Omental fat pad (tissue), 3 donors: ENCODE measurements at regions not wholly inside any gene's neighbourhood (a gene's known extent, or its start where the extent isn't known, plus 50 kb on each side); places are given as distances from the start of the nearest gene placed in this dataset.

ENCODE experiments used
- ATAC-seq: fragments of 150-250 bp; one replicate; pipeline ENCODE4 v1.9.1; 2016; ENCODE audit warnings: mild to moderate bottlenecking, moderate library complexity; ENCODE audit not compliant: low FRiP score
- DNase-seq: peaks from one replicate; pipeline ENCODE4 v3.0.0-alpha.2; 2019; ENCODE audit warnings: low spot score
- TF ChIP-seq, protein P1 (sequence below), 3 donors: fragments of 450-650 bp; IDR thresholded peaks; one replicate each; pipeline ENCODE4 v1.5.1; 2016 to 2017; ENCODE audit warnings: antibody characterized with exemption in 3 of 3, mild to moderate bottlenecking in 3 of 3, moderate library complexity in 2 of 3

DNA sequence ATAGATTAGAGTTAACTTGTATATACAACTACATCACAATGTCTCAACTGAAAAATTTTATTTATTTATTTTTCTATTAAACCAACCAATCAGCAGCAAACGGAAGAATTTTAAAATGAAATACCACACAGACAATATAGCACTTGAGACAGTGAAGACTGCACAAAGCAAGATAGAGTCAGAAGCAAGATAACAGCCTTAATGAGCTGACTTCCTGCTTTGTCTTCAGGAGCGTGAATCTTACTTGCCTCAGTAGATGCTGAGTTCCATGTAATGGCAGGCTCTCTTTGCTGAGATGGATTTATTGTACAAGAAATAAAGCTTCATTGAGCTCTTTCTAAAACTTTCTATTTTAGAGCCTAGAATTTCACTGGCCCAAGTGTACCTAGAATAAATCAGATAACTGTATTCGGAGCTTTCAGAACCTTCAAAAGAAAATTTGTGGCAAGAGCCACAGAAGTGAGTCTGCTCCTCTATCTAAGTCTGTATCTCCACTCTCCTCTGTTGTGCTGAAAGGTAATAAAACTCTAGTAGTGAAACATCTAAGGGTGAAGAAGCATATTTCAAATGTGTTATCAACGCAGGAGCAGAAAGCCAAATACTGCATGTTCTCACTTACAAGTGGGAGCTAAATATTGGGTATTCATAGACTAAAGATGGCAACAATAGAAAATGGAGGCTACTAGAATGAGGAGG, 83.3 kb upstream of the ANKRD55 start:
- no peak for DNase-seq
- ATAC-seq = no peak
- TF ChIP-seq, protein P1, sequence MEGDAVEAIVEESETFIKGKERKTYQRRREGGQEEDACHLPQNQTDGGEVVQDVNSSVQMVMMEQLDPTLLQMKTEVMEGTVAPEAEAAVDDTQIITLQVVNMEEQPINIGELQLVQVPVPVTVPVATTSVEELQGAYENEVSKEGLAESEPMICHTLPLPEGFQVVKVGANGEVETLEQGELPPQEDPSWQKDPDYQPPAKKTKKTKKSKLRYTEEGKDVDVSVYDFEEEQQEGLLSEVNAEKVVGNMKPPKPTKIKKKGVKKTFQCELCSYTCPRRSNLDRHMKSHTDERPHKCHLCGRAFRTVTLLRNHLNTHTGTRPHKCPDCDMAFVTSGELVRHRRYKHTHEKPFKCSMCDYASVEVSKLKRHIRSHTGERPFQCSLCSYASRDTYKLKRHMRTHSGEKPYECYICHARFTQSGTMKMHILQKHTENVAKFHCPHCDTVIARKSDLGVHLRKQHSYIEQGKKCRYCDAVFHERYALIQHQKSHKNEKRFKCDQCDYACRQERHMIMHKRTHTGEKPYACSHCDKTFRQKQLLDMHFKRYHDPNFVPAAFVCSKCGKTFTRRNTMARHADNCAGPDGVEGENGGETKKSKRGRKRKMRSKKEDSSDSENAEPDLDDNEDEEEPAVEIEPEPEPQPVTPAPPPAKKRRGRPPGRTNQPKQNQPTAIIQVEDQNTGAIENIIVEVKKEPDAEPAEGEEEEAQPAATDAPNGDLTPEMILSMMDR (IDR thresholded peaks at IDR 0.05) = no peak

DNA sequence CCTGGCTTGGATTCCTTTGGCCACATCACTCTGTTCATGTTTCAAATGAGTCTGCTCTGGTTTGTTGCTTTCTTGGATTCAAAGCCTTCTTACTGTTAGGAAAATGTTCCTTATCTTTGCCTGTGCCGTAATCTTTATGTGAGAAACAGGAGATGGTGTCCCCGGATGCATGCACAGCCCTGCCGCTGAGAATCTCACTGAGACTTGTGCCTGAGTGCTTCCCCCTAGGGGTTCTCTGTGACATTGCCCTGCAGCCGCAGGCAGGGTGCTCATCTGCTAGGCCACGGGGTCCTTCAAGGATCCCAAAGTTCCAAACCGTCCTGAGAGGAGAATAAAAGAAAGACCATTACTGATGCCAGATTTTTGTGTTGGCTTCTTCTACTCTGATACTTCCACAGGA, 81.4 kb upstream of the ANKRD55 start:
- no peak for ATAC-seq
- TF ChIP-seq, protein P1 (IDR thresholded peaks at IDR 0.05) = no peak
- no peak for DNase-seq

DNA sequence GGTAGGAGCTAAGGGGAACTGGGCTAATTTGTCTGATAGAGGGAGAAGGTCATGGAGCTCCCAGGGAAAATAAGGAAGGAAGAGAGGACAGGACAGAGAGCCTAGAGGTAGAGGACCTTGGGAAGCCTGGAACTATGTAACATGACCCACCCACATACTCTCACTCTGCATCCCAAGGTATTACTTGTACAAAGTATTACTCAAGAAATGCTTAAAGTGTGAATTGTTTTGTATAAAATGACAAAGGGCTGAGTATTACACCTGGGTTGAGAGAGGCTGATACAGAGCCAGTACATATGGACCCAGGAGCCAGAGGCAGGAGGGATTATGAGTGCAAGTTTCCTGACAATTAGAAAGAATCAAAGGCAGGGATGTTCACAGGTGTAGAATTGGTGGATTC, 80.5 kb upstream of the ANKRD55 start:
- no peak for ATAC-seq
- TF ChIP-seq, protein P1 (IDR thresholded peaks at IDR 0.05) = no peak
- DNase-seq = no peak

DNA sequence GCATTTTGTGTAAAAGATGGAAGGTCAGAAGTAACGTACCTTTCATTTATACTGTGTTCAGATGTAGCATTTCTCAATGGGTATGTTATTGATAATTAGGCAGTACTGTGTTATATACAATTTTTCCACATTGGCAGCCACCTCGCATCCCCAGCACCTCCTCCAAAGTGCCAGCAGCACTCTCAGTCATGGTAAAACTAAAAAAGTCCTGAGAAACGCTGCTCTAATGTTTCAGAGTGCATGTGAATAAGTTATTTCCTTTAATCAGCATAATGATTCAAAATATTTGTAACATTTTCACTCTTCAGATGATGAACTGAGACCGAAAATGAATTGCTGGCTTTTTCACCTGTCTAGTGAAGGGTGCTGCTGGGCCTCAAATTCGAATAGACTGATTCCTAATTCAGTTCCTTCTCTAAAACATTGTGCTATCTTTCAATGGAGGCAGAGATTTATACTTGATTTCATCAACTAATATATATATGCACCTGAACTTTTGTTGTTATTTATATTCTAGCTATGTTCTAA, 79.9 kb upstream of the ANKRD55 start:
- TF ChIP-seq, protein P1 (IDR thresholded peaks at IDR 0.05) = no peak
- no peak for ATAC-seq

DNA sequence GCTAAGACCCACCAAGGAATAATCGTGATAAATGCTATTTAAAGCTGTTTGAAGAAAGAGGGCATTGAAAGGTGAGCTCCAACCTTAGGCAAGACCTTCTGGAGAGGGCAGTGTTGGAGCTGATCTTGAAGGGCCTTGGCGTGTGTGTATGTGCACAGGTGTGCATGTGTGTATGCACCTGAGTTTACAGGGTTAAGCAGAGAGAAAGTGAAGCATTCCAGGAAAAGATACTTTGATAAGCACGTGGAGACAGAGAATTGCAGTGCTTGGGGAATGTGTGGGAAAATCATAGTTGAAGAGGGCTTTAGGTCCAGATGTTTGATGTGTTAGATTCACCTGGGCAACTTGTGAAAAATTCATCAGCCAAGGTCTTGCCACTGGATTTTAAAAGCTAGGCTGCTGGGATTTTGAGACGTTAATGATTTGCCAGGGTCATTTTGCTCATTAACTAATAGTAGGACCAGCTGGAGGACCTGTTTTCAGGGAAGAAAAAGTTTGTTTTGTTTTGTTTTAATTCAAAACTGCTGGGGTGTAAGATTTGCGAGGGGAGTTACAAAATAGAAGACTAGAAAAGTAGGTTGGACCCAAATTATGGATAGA, 78.3 kb upstream of the ANKRD55 start:
- DNase-seq (no peak), ATAC-seq (no peak)
- TF ChIP-seq, protein P1 (IDR thresholded peaks at IDR 0.05) = no peak

More for the DNA sequence above, 79.9 kb upstream of the ANKRD55 start:
- no peak for DNase-seq

DNA sequence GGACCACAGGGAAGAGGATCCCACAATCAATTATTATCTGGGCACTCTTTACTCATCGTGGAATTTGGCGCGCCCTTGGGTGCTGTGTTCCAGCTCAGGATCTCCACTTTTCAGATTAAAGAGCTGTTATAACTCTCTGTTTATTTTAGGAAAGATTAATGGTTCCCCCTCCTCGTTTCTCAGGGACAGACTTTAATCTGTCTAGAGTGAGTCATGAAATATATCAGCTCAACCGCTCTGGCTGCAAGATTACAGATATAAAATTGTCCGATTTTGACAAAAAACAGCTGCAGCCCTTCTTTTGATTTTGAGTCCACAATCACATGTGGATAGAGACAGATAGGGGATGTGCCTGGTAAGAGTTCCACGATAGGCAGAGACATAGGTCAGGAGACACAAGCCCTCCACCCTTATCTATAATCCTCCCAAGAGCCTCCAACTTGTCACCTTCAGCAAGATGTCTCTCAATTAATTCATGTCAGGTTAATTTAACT, 77.6 kb upstream of the ANKRD55 start:
- TF ChIP-seq, protein P1 (IDR thresholded peaks at IDR 0.05) = no peak
- no peak for DNase-seq
- ATAC-seq = no peak
